Effector memory CD4-positive, alpha-beta T cell (primary cell): ENCODE measurements at regions not wholly inside any gene's neighbourhood (a gene's known extent, or its start where the extent isn't known, plus 50 kb on each side); places are given as distances from the start of the nearest gene placed in this dataset.

ENCODE experiments used
- DNase-seq, 3 donors: peaks; one replicate each; pipeline ENCODE4 v3.0.0-alpha.2; 2020
- H3K27ac ChIP-seq: 2 replicates; pipeline ENCODE4 v1.7.0; 2013; ENCODE audit warnings: mild to moderate bottlenecking, low read length, moderate library complexity; ENCODE audit not compliant: insufficient read depth, poor library complexity, severe bottlenecking
- H3K27me3 ChIP-seq: replicated peaks from 2 replicates; pipeline ENCODE4 v1.7.0; 2013; ENCODE audit warnings: mild to moderate bottlenecking, low read length; ENCODE audit not compliant: insufficient read depth, control insufficient read depth, poor library complexity, severe bottlenecking
- H3K36me3 ChIP-seq: 2 replicates; pipeline ENCODE4 v1.7.0; 2013; ENCODE audit warnings: mild to moderate bottlenecking, low read length, moderate library complexity; ENCODE audit not compliant: control insufficient read depth, insufficient read depth
- H3K4me1 ChIP-seq: 2 replicates; pipeline ENCODE4 v1.7.0; 2013; ENCODE audit warnings: low read length, mild to moderate bottlenecking; ENCODE audit not compliant: control insufficient read depth, insufficient read depth, poor library complexity, severe bottlenecking
- H3K4me3 ChIP-seq: 2 replicates; pipeline ENCODE4 v1.7.0; 2013; ENCODE audit warnings: low read length, low read depth, mild to moderate bottlenecking; ENCODE audit not compliant: insufficient read depth, poor library complexity, severe bottlenecking
- H3K9me3 ChIP-seq: 2 replicates; pipeline ENCODE4 v1.7.0; 2013; ENCODE audit warnings: mild to moderate bottlenecking, low read length, moderate library complexity; ENCODE audit not compliant: control insufficient read depth

GRCh38 chr22:22833059-22833458, 54.6 kb upstream of the IGLL5 start:
- H3K27ac ChIP-seq = no peak overlapping the region
- H3K9me3 ChIP-seq = no peaks in the 10 kb centered on the region
- no peaks in the 10 kb centered on the region for H3K27me3 ChIP-seq
- H3K4me1 ChIP-seq = peaks cover 4% of the 10 kb centered on the region
- no peak overlapping the region for H3K4me3 ChIP-seq
- no peaks in the 10 kb centered on the region for H3K36me3 ChIP-seq
- DNase-seq = no peak

- Histone ChIP-seq H3K36me3 (no peaks in the 10 kb centered on the region), H3K9me3 (no peaks in the 10 kb centered on the region)
- no peak for DNase-seq
Measured at GRCh38 chr22:22833488-22833887, 54.1 kb upstream of the IGLL5 start.

GRCh38 chr22:22834204-22834603, 53.4 kb upstream of the IGLL5 start:
- peaks cover 11% of the 10 kb centered on the region for H3K4me1 ChIP-seq
- no peaks in the 10 kb centered on the region for H3K27me3 ChIP-seq
- DNase-seq = no peak
- no peak overlapping the region for H3K4me3 ChIP-seq
- H3K36me3 ChIP-seq = no peaks in the 10 kb centered on the region
- H3K9me3 ChIP-seq = no peaks in the 10 kb centered on the region
- no peak overlapping the region for H3K27ac ChIP-seq

More at GRCh38 chr22:22833488-22833887, 54.1 kb upstream of the IGLL5 start:
- H3K4me1 ChIP-seq = peaks cover 8% of the 10 kb centered on the region
- no peak overlapping the region for H3K4me3 ChIP-seq
- no peak overlapping the region for H3K27ac ChIP-seq
- no peaks in the 10 kb centered on the region for H3K27me3 ChIP-seq

- peaks cover 11% of the 10 kb centered on the region for H3K4me1 ChIP-seq
Measured at GRCh38 chr22:22834783-22835182, 52.8 kb upstream of the IGLL5 start.

GRCh38 chr22:22835242-22835641, 52.4 kb upstream of the IGLL5 start:
- H3K27me3 ChIP-seq = no peaks in the 10 kb centered on the region
- peaks cover 11% of the 10 kb centered on the region for H3K4me1 ChIP-seq
- no peak overlapping the region for H3K27ac ChIP-seq
- no peaks in the 10 kb centered on the region for H3K36me3 ChIP-seq
- no peak for DNase-seq
- H3K4me3 ChIP-seq = no peak overlapping the region
- no peaks in the 10 kb centered on the region for H3K9me3 ChIP-seq

More at GRCh38 chr22:22834783-22835182, 52.8 kb upstream of the IGLL5 start:
- Histone ChIP-seq H3K4me3 (no peak overlapping the region), H3K36me3 (no peaks in the 10 kb centered on the region), H3K27me3 (no peaks in the 10 kb centered on the region), H3K9me3 (no peaks in the 10 kb centered on the region), H3K27ac (no peak overlapping the region)
- DNase-seq = no peak

GRCh38 chr22:22835771-22836291, 51.8 kb upstream of the IGLL5 start:
- no peaks in the 10 kb centered on the region for H3K27me3 ChIP-seq

GRCh38 chr22:22836635-22837034, 51.0 kb upstream of the IGLL5 start:
- H3K9me3 ChIP-seq = no peaks in the 10 kb centered on the region

More at GRCh38 chr22:22835771-22836291, 51.8 kb upstream of the IGLL5 start:
- Histone ChIP-seq H3K27ac (no peak overlapping the region), H3K9me3 (no peaks in the 10 kb centered on the region), H3K4me1 (peaks cover 11% of the 10 kb centered on the region), H3K36me3 (no peaks in the 10 kb centered on the region), H3K4me3 (no peak overlapping the region)
- no peak for DNase-seq

More at GRCh38 chr22:22836635-22837034, 51.0 kb upstream of the IGLL5 start:
- no peak overlapping the region for H3K4me3 ChIP-seq
- peaks cover 11% of the 10 kb centered on the region for H3K4me1 ChIP-seq
- no peak overlapping the region for H3K27ac ChIP-seq
- H3K36me3 ChIP-seq = no peaks in the 10 kb centered on the region
- no peaks in the 10 kb centered on the region for H3K27me3 ChIP-seq
- DNase-seq = no peak
